GM12878 (cell line): ENCODE measurements at regions not wholly inside any gene's neighbourhood (a gene's known extent, or its start where the extent isn't known, plus 50 kb on each side); places are given as distances from the start of the nearest gene placed in this dataset.

Experiments used
- CBX3 ChIP-seq: fragments of 200-600 bp; sonication (generic); IDR thresholded peaks from 2 replicates; pipeline ENCODE4 v1.6.1; 2016; ENCODE audit warnings: low read depth, borderline replicate concordance
- HCFC1 ChIP-seq: fragments of 150-350 bp; IDR thresholded peaks from 2 replicates; pipeline ENCODE4 v1.6.1; 2014; ENCODE audit warnings: low read length
- HDGF ChIP-seq: fragments of 450-650 bp; IDR thresholded peaks from 2 replicates; pipeline ENCODE4 v1.6.1; 2016; ENCODE audit warnings: antibody characterized with exemption
- ZNF24 ChIP-seq: fragments of 450-650 bp; IDR thresholded peaks from 2 replicates; pipeline ENCODE4 v1.6.1; 2017; ENCODE audit warnings: antibody characterized with exemption, mild to moderate bottlenecking
- TF ChIP-seq, protein P1 (sequence below): IDR thresholded peaks from 2 replicates; pipeline ENCODE4 v1.6.1; 2012; ENCODE audit warnings: low read length, inconsistent platforms
- TF ChIP-seq, protein P2 (sequence below): fragments of 450-650 bp; IDR thresholded peaks from 2 replicates; pipeline ENCODE4 v1.6.1; 2017; ENCODE audit warnings: antibody characterized with exemption, mild to moderate bottlenecking, moderate library complexity
- TF ChIP-seq, protein P3 (sequence below): fragments of 150-350 bp; IDR thresholded peaks from 2 replicates; pipeline ENCODE4 v1.6.1; 2014; ENCODE audit warnings: mild to moderate bottlenecking, low read depth, low read length

GRCh38 chr2:64845273-64845905, 143.8 kb upstream of the SLC1A4 start (continued):
- TF ChIP-seq, protein P1, sequence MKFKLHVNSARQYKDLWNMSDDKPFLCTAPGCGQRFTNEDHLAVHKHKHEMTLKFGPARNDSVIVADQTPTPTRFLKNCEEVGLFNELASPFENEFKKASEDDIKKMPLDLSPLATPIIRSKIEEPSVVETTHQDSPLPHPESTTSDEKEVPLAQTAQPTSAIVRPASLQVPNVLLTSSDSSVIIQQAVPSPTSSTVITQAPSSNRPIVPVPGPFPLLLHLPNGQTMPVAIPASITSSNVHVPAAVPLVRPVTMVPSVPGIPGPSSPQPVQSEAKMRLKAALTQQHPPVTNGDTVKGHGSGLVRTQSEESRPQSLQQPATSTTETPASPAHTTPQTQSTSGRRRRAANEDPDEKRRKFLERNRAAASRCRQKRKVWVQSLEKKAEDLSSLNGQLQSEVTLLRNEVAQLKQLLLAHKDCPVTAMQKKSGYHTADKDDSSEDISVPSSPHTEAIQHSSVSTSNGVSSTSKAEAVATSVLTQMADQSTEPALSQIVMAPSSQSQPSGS, result no peak
- TF ChIP-seq ZNF24 (no peak), CBX3 (no peak), HCFC1 (no peak), HDGF (no peak)
- TF ChIP-seq, protein P2, sequence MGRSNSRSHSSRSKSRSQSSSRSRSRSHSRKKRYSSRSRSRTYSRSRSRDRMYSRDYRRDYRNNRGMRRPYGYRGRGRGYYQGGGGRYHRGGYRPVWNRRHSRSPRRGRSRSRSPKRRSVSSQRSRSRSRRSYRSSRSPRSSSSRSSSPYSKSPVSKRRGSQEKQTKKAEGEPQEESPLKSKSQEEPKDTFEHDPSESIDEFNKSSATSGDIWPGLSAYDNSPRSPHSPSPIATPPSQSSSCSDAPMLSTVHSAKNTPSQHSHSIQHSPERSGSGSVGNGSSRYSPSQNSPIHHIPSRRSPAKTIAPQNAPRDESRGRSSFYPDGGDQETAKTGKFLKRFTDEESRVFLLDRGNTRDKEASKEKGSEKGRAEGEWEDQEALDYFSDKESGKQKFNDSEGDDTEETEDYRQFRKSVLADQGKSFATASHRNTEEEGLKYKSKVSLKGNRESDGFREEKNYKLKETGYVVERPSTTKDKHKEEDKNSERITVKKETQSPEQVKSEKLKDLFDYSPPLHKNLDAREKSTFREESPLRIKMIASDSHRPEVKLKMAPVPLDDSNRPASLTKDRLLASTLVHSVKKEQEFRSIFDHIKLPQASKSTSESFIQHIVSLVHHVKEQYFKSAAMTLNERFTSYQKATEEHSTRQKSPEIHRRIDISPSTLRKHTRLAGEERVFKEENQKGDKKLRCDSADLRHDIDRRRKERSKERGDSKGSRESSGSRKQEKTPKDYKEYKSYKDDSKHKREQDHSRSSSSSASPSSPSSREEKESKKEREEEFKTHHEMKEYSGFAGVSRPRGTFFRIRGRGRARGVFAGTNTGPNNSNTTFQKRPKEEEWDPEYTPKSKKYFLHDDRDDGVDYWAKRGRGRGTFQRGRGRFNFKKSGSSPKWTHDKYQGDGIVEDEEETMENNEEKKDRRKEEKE, result no peak
- TF ChIP-seq, protein P3, sequence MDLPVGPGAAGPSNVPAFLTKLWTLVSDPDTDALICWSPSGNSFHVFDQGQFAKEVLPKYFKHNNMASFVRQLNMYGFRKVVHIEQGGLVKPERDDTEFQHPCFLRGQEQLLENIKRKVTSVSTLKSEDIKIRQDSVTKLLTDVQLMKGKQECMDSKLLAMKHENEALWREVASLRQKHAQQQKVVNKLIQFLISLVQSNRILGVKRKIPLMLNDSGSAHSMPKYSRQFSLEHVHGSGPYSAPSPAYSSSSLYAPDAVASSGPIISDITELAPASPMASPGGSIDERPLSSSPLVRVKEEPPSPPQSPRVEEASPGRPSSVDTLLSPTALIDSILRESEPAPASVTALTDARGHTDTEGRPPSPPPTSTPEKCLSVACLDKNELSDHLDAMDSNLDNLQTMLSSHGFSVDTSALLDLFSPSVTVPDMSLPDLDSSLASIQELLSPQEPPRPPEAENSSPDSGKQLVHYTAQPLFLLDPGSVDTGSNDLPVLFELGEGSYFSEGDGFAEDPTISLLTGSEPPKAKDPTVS, result no peak
